H1 (cell line): ENCODE measurements at regions not wholly inside any gene's neighbourhood (a gene's known extent, or its start where the extent isn't known, plus 50 kb on each side); places are given as distances from the start of the nearest gene placed in this dataset.

Source experiments
- RAD21 ChIP-seq, 2 experiments: IDR thresholded peaks in 1 of 2; conservative IDR thresholded peaks in 1 of 2; 2 replicates each; pipeline ENCODE4 v1.6.1; 2011; ENCODE audit warnings: low read depth in 2 of 2, low read length in 2 of 2, improper control_type of control experiment in 1 of 2, inconsistent platforms in 1 of 2, mild to moderate bottlenecking in 1 of 2, moderate library complexity in 1 of 2
- RBBP5 ChIP-seq: IDR thresholded peaks from 2 replicates; pipeline ENCODE4 v1.7.1; 2012; ENCODE audit warnings: low read depth, mild to moderate bottlenecking, inconsistent platforms, low read length, moderate library complexity, borderline replicate concordance
- SIN3A ChIP-seq, 2 experiments: IDR thresholded peaks in 1 of 2; conservative IDR thresholded peaks in 1 of 2; 2 replicates each; pipeline ENCODE4 v1.6.1; 2011 to 2012; ENCODE audit warnings: low read length in 2 of 2, improper control_type of control experiment in 1 of 2, low read depth in 1 of 2, mild to moderate bottlenecking in 1 of 2

DNA sequence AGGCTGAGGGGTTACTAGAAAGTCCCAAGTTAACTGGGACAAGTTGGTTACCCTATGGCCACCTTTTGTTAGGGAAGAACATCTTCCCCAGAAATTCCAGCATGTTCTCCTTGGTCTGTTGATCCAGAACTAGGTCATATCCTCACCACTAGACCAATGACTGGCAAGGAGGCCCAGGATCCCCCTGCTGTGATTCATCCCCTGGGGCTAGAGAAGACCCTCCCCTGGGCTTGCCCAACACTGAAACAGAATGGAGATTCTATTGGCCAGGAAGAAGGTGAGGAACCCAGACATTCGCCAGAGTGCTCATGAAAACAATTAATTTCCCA lies 90.1 kb upstream of the SIM2 start (continued):
- TF ChIP-seq SIN3A (conservative IDR thresholded peaks at IDR 0.05 in 1 of 2, IDR thresholded peaks at IDR 0.05 in 1 of 2; ENCODE audit: low read depth in 1 of 2, low read length in 2 of 2) (no peak), RBBP5 (no peak), RAD21 (IDR thresholded peaks at IDR 0.05 in 1 of 2, conservative IDR thresholded peaks at IDR 0.05 in 1 of 2; ENCODE audit: low read depth in 2 of 2, low read length in 2 of 2) (no peak)
- TF ChIP-seq, all 59 proteins: peak for 0
